ENCODE measurements at regions not wholly inside any gene's neighbourhood (a gene's known extent, or its start where the extent isn't known, plus 50 kb on each side); places are given as distances from the start of the nearest gene placed in this dataset.

DNA sequence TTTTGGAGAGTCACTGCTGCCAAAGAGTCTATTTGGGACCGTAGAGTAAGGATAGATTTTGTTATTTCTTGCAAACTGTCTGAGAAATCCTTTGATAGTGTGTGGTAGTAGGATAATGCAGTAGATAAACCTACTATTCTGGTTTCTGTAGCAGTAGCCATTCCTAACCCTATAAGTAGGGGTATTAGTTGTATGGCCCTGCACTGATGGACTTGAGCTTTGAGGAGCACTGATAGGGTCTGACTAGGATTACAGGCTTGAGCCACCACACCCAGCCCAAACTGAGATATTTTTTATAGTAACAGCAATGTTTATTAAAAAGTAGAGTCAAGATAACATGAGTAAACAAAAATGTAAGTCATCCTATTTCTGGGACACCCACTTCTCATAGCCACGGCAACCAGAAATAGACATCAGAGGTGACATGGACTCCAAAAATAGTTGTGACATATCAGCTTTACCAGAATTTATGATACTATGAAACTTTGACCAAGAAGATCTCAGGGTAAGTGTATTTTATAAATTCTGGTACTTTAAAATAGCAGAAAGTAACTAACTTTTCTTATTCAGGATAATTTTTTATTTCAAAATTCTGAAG, 479.1 kb downstream of the SUCLA2 start:
- TF ChIP-seq, protein P1, sequence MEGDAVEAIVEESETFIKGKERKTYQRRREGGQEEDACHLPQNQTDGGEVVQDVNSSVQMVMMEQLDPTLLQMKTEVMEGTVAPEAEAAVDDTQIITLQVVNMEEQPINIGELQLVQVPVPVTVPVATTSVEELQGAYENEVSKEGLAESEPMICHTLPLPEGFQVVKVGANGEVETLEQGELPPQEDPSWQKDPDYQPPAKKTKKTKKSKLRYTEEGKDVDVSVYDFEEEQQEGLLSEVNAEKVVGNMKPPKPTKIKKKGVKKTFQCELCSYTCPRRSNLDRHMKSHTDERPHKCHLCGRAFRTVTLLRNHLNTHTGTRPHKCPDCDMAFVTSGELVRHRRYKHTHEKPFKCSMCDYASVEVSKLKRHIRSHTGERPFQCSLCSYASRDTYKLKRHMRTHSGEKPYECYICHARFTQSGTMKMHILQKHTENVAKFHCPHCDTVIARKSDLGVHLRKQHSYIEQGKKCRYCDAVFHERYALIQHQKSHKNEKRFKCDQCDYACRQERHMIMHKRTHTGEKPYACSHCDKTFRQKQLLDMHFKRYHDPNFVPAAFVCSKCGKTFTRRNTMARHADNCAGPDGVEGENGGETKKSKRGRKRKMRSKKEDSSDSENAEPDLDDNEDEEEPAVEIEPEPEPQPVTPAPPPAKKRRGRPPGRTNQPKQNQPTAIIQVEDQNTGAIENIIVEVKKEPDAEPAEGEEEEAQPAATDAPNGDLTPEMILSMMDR (IDR thresholded peaks at IDR 0.05; ENCODE audit: poor library complexity, severe bottlenecking), result no peak
- TF ChIP-seq EZH2 (IDR thresholded peaks at IDR 0.05; ENCODE audit: borderline replicate concordance, insufficient read depth, low read length, poor library complexity, severe bottlenecking) (no peak), POLR2AphosphoS5 (IDR thresholded peaks at IDR 0.05) (no peak), EP300 (conservative IDR thresholded peaks at IDR 0.05; ENCODE audit: poor library complexity, severe bottlenecking) (no peak), REST (IDR thresholded peaks at IDR 0.05; ENCODE audit: borderline replicate concordance) (no peak), TAF1 (IDR thresholded peaks at IDR 0.05; ENCODE audit: low read depth) (no peak), RAD21 (conservative IDR thresholded peaks at IDR 0.05) (no peak), MXI1 (conservative IDR thresholded peaks at IDR 0.05; ENCODE audit: poor library complexity, severe bottlenecking) (no peak), SMC3 (conservative IDR thresholded peaks at IDR 0.05; ENCODE audit: poor library complexity) (no peak)

Measured in neural cell (in vitro differentiated cells).